Stomach (tissue), 8 donors: ENCODE measurements at regions not wholly inside any gene's neighbourhood (a gene's known extent, or its start where the extent isn't known, plus 50 kb on each side); places are given as distances from the start of the nearest gene placed in this dataset.

Experiments used
- DNase-seq, 2 donors: peaks; one replicate each; pipeline versions ENCODE4 v3.0.0 to v3.0.0-alpha.2; 2013 to 2019
- H3K27ac ChIP-seq, 5 donors: fragments of 200-600 bp in 4 of 5; sonication (generic) in 4 of 5; one replicate each; pipeline ENCODE4 v1.5.1; 2013 to 2019; ENCODE audit warnings: mild to moderate bottlenecking in 1 of 5, moderate library complexity in 1 of 5
- H3K27me3 ChIP-seq, 3 donors: fragments of 200-600 bp; sonication (generic); one replicate each; pipeline ENCODE4 v1.5.1; 2017 to 2019; ENCODE audit warnings: mixed run types in 1 of 3
- H3K36me3 ChIP-seq, 4 donors: fragments of 200-600 bp; sonication (generic); 1 replicate in 3 of 4; 2 replicates in 1 of 4; pipeline ENCODE4 v1.5.1; 2016 to 2019
- H3K4me1 ChIP-seq, 4 donors: fragments of 200-600 bp; sonication (generic); one replicate each; pipeline ENCODE4 v1.5.1; 2016 to 2019
- H3K4me3 ChIP-seq, 4 donors: fragments of 200-600 bp; sonication (generic) in 3 of 4; one replicate each; pipeline ENCODE4 v1.5.1; 2016 to 2019; ENCODE audit warnings: mild to moderate bottlenecking in 1 of 4
- H3K9me3 ChIP-seq, 4 donors: fragments of 200-600 bp; sonication (generic); one replicate each; pipeline ENCODE4 v1.5.1; 2016 to 2019
- EP300 ChIP-seq: sonication (generic); formaldehyde crosslinking; IDR thresholded peaks from one replicate; pipeline ENCODE4 v1.6.1; 2017; ENCODE audit warnings: antibody characterized with exemption
- POLR2A ChIP-seq, 4 donors: fragments of 450-650 bp; IDR thresholded peaks; one replicate each; pipeline ENCODE4 v1.6.1; 2016; ENCODE audit warnings: antibody characterized with exemption in 4 of 4, control low read depth in 2 of 4, mild to moderate bottlenecking in 1 of 4, moderate library complexity in 1 of 4
- POLR2AphosphoS5 ChIP-seq, 3 donors: sonication (generic); formaldehyde crosslinking; IDR thresholded peaks; one replicate each; pipeline ENCODE4 v1.6.1; 2016; ENCODE audit warnings: antibody characterized with exemption in 3 of 3
- WGBS, 5 donors: extraction: QIAGEN DNeasy Blood & Tissue Kit in 3 of 5; methylation state at CpG; one replicate each; pipeline versions ENCODE4 v1.1.5 to v1.1.7; 2013 to 2018; 5-methylcytosine and 5-hydroxymethylcytosine counted together
- intact Hi-C: fragments of 100-400 bp; cut with DNase I; formaldehyde crosslinking; loops from one replicate; pipeline ENCODE4 v1.15.1; 2023; ENCODE audit warnings: low total_unique reads
- TF ChIP-seq, protein P1 (sequence below), 7 experiments: fragments of 450-650 bp in 4 of 7; fragments of 200-600 bp in 3 of 7; sonication (generic) in 3 of 7; IDR thresholded peaks; one replicate each; pipeline ENCODE4 v1.5.1; 2016 to 2019; ENCODE audit warnings: antibody characterized with exemption in 7 of 7, control low read depth in 2 of 7, mild to moderate bottlenecking in 1 of 7
- donor health status: healthy with polysubstance abuse.
- donor health status: Bipolar disorder and iron deficiency.
- donor health status: healthy.

DNA sequence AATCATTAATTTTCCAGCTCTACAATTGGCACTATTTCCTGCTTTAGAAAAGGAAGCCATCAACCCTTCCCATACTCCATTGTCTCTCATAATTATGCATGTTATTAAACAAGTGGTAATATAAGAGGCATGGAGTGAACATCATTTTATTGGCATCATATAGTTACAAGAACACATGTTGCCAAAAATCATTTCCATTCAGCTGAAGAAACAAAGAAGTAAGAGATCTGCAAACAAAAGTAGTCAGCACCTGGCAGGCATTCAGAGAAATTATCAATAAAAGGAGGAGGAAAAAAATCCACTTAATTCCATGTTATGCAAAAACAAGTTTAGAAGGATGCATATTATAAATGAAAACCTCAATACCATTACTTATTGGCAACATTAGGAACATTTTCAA, 1208.2 kb upstream of the C9orf72 start:
- H3K9me3 ChIP-seq = no peaks in the 10 kb centered on the region
- TF ChIP-seq POLR2A (IDR thresholded peaks at IDR 0.05) (no peak), EP300 (no peak), POLR2AphosphoS5 (IDR thresholded peaks at IDR 0.05) (no peak)
- TF ChIP-seq, protein P1, sequence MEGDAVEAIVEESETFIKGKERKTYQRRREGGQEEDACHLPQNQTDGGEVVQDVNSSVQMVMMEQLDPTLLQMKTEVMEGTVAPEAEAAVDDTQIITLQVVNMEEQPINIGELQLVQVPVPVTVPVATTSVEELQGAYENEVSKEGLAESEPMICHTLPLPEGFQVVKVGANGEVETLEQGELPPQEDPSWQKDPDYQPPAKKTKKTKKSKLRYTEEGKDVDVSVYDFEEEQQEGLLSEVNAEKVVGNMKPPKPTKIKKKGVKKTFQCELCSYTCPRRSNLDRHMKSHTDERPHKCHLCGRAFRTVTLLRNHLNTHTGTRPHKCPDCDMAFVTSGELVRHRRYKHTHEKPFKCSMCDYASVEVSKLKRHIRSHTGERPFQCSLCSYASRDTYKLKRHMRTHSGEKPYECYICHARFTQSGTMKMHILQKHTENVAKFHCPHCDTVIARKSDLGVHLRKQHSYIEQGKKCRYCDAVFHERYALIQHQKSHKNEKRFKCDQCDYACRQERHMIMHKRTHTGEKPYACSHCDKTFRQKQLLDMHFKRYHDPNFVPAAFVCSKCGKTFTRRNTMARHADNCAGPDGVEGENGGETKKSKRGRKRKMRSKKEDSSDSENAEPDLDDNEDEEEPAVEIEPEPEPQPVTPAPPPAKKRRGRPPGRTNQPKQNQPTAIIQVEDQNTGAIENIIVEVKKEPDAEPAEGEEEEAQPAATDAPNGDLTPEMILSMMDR (IDR thresholded peaks at IDR 0.05) = no peak
- H3K4me1 ChIP-seq = no peaks in the 10 kb centered on the region
- intact Hi-C loops = no loop called here
- H3K27me3 ChIP-seq = no peaks in the 10 kb centered on the region
- H3K4me3 ChIP-seq = no peak overlapping the region
- no peaks in the 10 kb centered on the region for H3K36me3 ChIP-seq
- H3K27ac ChIP-seq = no peak overlapping the region
- no peak for DNase-seq

GRCh38 chr9:28782630-28783029, 1209.3 kb upstream of the C9orf72 start:
- Histone ChIP-seq H3K9me3 (no peaks in the 10 kb centered on the region), H3K27me3 (no peaks in the 10 kb centered on the region), H3K36me3 (no peaks in the 10 kb centered on the region), H3K4me1 (no peaks in the 10 kb centered on the region), H3K27ac (no peak overlapping the region), H3K4me3 (no peak overlapping the region)
- WGBS, 5 donors = 86 to 100% (median 93%) methylated on average over 1 of the region's 1 CpG
- TF ChIP-seq, protein P1 (IDR thresholded peaks at IDR 0.05) = no peak
- TF ChIP-seq EP300 (no peak), POLR2A (IDR thresholded peaks at IDR 0.05) (no peak), POLR2AphosphoS5 (IDR thresholded peaks at IDR 0.05) (no peak)
- no peak for DNase-seq
- intact Hi-C loops = no loop called here

DNA sequence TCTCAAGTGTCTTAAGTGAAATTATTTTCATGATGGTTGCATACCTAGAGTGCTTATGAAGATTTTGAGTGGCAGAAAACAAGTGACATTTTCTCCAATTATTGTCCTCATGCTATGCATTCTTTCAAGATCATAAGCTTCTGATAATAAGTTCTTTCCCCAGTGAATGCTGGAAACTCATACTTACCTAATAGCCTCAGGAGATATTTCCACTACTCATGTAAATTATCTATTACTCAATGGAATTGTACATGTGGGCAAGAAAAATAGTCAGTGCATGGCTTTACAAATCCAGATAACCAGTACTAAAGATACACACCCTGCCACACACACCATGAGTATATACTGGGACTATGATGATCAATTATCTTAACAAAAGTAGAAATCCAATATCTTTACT, 1219.4 kb upstream of the C9orf72 start:
- Histone ChIP-seq H3K36me3 (no peaks in the 10 kb centered on the region), H3K4me3 (no peak overlapping the region), H3K27ac (no peak overlapping the region), H3K27me3 (no peaks in the 10 kb centered on the region), H3K4me1 (no peaks in the 10 kb centered on the region), H3K9me3 (no peaks in the 10 kb centered on the region)
- no peak for DNase-seq
- intact Hi-C loops = no loop called here
- TF ChIP-seq, protein P1 (IDR thresholded peaks at IDR 0.05) = no peak
- TF ChIP-seq POLR2A (IDR thresholded peaks at IDR 0.05) = no peak

DNA sequence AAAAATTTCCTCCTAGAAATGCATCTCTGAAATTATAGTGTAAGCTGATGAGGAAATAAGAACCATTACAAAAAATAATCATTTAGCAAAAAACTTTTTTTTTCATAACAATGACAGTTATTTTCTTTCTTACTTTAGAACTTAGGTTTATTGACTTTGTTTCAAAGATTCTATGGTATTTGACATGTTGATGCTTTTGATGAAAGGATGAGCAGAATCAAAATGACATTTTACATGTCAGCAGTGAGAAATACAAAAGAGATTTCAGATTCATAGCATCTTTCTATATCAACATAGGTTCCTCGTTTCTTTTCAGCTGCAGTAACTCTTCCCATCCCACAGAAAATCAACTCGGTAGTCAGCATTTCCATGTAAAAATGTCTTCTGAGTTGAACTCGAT, 1226.6 kb upstream of the C9orf72 start:
- Histone ChIP-seq H3K36me3 (no peaks in the 10 kb centered on the region), H3K27ac (no peak overlapping the region), H3K4me1 (no peaks in the 10 kb centered on the region), H3K9me3 (no peaks in the 10 kb centered on the region), H3K27me3 (no peaks in the 10 kb centered on the region), H3K4me3 (no peak overlapping the region)
- TF ChIP-seq POLR2AphosphoS5 (IDR thresholded peaks at IDR 0.05) = no peak
- TF ChIP-seq EP300 = no peak
- TF ChIP-seq, protein P1 (IDR thresholded peaks at IDR 0.05) = no peak
- TF ChIP-seq POLR2A (IDR thresholded peaks at IDR 0.05) = no peak
- WGBS, 5 donors = 75 to 78% (median 75%) methylated on average over 3 of the region's 3 CpGs
- DNase-seq = no peak
- intact Hi-C loops = loop anchor here (10.0 kb wide), 1 partner anchor 55 kb away; no protein-coding TSS in a partner anchor
